Right ventricle myocardium superior (tissue), 1 donor: ENCODE measurements at regions not wholly inside any gene's neighbourhood (a gene's known extent, or its start where the extent isn't known, plus 50 kb on each side); places are given as distances from the start of the nearest gene placed in this dataset.

Source experiments
- ATAC-seq: fragments of 200-7000 bp; cut with Tn5 transposase; one replicate; pipeline ENCODE4 v1.9.1; 2020; ENCODE audit warnings: mild to moderate bottlenecking; ENCODE audit not compliant: poor library complexity
- DNase-seq: peaks from one replicate; pipeline ENCODE4 v3.0.0-alpha.2; 2020
- intact Hi-C: fragments of 100-400 bp; cut with DNase I; formaldehyde crosslinking; loops from one replicate; pipeline ENCODE4 v1.11.2; 2022
- donor health status: DM: no; HTN: yes; CAD: no; lungs with severe emphysema.

GRCh38 chr7:52270301-52270700 is 765.1 kb upstream of the POM121L12 start:
- ATAC-seq, result no peak
- intact Hi-C loops, result no loop called here
- no peak for DNase-seq

DNA sequence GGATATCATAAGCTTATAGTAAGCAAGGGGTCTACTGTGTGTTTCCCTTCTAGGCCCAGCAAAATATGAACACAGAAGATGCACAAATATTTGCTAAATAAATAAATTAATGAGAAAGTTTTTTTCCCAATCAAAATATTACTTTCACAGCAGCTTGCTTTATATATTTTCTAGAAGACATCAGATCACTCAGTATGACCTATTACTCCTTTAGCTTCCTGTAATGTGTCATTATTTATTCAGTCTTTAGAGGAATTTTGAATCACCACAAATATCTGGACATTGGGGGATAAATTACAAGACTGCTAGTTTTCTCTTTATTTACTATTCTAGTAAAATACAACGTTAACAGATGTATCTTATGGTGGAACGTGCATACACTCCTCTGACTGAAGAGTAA is 765.8 kb upstream of the POM121L12 start:
- intact Hi-C loops, result no loop called here
- ATAC-seq, result no peak
- no peak for DNase-seq

DNA sequence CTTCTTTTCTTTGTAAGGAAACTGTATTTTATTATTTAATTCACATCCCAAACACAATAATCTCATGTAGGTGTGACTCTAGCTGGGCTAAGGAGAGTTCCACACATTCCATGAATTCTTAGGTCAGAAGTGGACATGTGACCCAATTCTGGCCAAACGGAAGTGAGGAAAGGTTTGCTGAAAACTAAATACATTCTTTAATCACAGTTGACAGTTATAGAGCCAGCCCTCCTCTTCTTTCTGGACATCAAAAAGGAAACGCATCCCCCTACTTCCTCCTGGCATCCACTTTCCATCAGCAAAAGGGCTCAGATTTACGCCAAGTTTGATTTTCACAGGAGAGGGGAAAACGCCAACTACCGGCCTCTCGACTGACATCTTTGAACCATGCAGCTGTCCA is 774.4 kb upstream of the POM121L12 start:
- ATAC-seq (no peak), DNase-seq (no peak)
- intact Hi-C loops, result no loop called here

DNA sequence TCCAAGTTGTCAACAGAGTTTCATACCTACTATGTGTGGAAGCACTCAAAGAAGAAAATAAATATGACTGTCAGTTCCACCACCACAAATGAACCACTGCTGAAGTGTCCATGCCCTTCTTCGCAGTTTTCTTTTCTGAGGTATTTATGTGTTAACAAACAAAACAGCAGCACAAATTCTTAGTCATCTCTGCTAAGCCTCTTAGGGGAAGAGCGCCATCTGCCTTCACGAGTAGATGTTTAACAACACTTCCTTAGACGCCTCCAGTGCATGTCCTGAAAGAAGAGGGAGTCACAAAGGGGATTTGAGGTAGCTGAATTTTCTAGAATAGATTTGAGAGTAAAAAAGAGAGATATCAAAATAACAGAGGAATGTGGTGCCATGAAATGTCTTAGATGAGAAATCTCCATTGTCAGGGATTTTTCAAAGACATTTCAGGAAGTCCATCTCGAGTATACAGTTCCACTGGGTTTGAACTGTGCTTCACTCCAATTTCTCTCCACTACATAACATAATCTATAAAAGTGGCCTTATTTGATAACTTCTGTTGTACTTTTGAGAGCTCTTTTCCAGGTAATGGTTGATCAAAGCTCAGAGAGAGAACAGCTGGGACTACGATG is 775.3 kb upstream of the POM121L12 start:
- no peak for ATAC-seq
- intact Hi-C loops, result no loop called here
- no peak for DNase-seq

- no peak for DNase-seq
- intact Hi-C loops, result no loop called here
- ATAC-seq, result peak; percentile 78
These were observed 777.5 kb upstream of the POM121L12 start for GRCh38 chr7:52257890-52258289.

DNA sequence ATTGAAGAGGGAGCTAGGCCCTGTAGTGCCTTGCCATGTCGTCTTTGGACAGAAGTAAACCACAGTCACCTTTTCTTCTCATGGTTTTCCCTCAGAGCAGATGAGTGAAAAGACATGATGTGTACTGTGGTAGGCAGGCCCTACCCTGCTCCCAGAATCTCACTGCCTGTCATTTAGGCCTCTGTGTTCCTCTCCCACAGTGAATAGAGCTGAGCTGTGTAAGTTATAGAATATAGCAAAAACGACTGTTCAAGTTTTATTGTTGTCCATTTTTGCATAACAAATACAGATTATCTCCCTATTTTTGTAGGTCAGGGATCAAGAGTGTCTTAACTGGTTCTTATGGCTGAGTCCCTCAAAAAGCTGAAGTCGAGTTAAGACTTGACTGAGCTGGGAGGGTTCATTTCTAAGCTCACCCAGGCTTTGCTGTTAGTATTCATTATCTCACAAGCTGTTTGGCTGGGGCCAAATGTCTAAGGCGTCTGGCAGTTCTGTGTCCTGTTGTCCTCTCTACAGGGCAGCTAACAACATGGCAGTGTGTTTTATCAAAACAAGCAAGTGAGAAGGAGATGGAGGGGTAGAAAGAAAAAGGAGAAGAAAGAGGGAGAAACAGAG is 780.9 kb upstream of the POM121L12 start:
- intact Hi-C loops, result no loop called here
- DNase-seq, result no peak
- ATAC-seq, result no peak

DNA sequence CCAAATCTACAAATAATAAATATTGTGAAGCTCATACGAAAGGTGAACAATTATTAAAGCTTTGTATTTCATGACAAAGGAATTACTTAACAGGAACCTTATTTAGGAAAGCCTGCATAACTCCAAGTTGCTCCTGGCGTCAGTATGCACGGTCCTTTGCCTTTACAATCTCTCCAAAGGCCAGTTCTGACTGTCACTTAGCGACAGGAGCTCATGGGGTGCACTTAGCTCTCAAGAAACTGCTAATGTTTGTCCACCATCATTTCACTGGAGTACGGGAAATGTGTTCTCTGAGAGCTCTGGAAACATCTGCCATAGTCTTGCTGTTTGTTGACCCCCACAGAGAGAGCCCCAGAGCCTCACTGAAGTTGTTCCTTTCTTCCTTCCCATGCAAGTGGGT is 781.5 kb upstream of the POM121L12 start:
- ATAC-seq, result no peak
- intact Hi-C loops, result no loop called here
- DNase-seq, result no peak

DNA sequence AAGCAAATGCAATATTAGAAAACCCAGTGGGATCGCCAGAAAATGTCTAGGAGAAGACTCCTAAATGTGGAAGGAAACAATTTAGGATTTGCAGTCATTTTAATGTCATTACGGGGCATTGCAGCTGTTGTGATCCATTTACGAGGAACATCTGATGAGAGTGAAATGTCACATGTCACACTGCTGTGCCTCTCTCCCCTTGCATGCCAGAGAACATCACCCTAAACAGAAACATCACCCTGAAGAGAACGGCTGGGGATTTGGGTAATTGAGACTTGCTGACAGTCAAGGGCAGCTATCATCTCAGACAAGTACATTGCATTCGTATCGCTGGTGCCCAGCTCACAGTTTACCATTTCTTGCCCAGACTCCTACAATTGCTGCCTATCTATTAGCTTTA is 785.7 kb upstream of the POM121L12 start:
- ATAC-seq (no peak), DNase-seq (no peak)
- intact Hi-C loops, result no loop called here

- intact Hi-C loops, result no loop called here
- ATAC-seq, result no peak
These were observed 787.9 kb upstream of the POM121L12 start for GRCh38 chr7:52247518-52247917.

DNA sequence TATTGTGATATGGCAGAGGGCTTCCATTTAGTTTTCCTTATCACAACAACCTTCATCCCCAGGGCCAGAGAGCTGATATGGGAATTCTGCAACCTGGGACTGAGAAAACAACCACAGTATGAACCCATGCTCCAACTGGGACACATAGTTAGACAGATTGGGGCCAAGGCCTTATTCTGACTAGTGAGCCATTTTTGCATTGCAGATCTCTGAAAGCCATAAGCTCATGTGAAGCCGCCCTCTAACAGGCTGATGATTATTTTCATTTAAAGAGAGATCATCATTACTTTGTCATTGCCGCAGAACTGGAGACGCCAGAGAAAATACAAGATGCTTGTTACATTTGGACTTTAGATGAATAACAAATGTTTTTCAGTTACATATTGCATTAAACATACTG is 791.7 kb upstream of the POM121L12 start:
- no peak for DNase-seq
- no peak for ATAC-seq
- intact Hi-C loops, result no loop called here

More at GRCh38 chr7:52247518-52247917, 787.9 kb upstream of the POM121L12 start:
- DNase-seq, result no peak

- intact Hi-C loops, result no loop called here
- ATAC-seq, result no peak
- DNase-seq, result no peak
These were observed 802.2 kb upstream of the POM121L12 start for GRCh38 chr7:52233248-52233647.

- ATAC-seq (no peak), DNase-seq (no peak)
- intact Hi-C loops, result no loop called here
These were observed 823.5 kb upstream of the POM121L12 start for GRCh38 chr7:52211930-52212329.

GRCh38 chr7:52209614-52210013 is 825.8 kb upstream of the POM121L12 start:
- DNase-seq (no peak), ATAC-seq (no peak)
- intact Hi-C loops, result no loop called here

- DNase-seq (no peak), ATAC-seq (no peak)
- intact Hi-C loops, result no loop called here
These were observed 838.2 kb upstream of the POM121L12 start for GRCh38 chr7:52197221-52197620.

GRCh38 chr7:52195664-52196063 is 839.8 kb upstream of the POM121L12 start:
- no peak for DNase-seq
- no peak for ATAC-seq
- intact Hi-C loops, result no loop called here

- intact Hi-C loops, result no loop called here
- no peak for ATAC-seq
These were observed 846.2 kb upstream of the POM121L12 start for GRCh38 chr7:52189153-52189778.

GRCh38 chr7:52184006-52184703 is 851.3 kb upstream of the POM121L12 start:
- no peak for ATAC-seq
- DNase-seq, result no peak

More at GRCh38 chr7:52189153-52189778, 846.2 kb upstream of the POM121L12 start:
- DNase-seq, result no peak

DNA sequence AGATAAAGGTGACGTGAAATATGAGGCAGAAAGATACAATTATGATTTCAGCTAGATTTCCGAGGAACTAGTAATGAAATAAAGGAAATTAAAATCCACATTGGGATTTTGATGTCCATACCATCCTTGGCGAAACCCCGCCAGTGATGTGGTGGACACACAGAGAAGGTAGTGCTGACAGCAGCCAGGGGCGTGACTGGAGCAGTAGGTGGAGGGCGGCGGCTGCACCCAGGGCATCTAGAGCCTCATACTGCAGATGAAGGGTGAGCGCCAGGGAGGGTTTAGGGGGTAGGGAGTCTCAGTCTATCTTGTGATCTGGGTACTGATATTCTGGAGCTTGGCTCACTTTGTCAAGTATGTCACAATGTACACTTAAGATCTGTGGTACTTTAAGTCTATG is 855.5 kb upstream of the POM121L12 start:
- ATAC-seq (no peak), DNase-seq (no peak)
- intact Hi-C loops, result no loop called here

More at GRCh38 chr7:52184006-52184703, 851.3 kb upstream of the POM121L12 start:
- intact Hi-C loops, result no loop called here

DNA sequence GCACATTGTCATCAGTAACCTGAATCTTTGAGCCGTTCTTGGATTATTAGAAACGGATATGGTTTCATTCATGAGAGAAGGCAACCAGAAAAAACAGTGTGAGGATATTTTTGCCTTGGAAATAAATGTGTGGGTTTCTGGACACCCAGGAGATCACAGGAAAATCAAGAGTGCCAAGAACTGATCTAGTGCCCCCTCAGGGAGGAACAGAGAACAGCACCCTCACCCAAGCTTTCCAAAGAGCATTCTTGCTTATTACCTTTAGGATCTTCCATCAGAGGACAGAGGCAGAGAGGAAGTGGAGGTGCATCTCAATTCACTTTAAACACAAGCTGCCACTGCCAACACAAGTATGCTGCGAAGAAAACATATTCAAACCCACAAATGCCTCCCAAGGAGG is 851.5 kb upstream of the COBL start:
- no peak for DNase-seq
- intact Hi-C loops, result no loop called here
- no peak for ATAC-seq

- intact Hi-C loops, result no loop called here
- no peak for ATAC-seq
- DNase-seq, result no peak
These were observed 846.7 kb upstream of the COBL start for GRCh38 chr7:52163311-52163710.
